Ishikawa (cell line): ENCODE measurements at regions not wholly inside any gene's neighbourhood (a gene's known extent, or its start where the extent isn't known, plus 50 kb on each side); places are given as distances from the start of the nearest gene placed in this dataset.

Source experiments
- EP300 ChIP-seq: IDR thresholded peaks from 2 replicates; pipeline ENCODE4 v1.6.1; 2012; ENCODE audit warnings: borderline replicate concordance
- FOXM1 ChIP-seq: IDR thresholded peaks from 2 replicates; pipeline ENCODE4 v1.6.1; 2012; ENCODE audit warnings: low read depth, borderline replicate concordance
- MAX ChIP-seq: IDR thresholded peaks from 2 replicates; pipeline ENCODE4 v1.6.1; 2012
- RAD21 ChIP-seq: IDR thresholded peaks from 2 replicates; pipeline ENCODE4 v1.6.1; 2012; ENCODE audit warnings: low read depth
- TAF1 ChIP-seq: IDR thresholded peaks from 2 replicates; pipeline ENCODE4 v1.6.1; 2012; ENCODE audit warnings: low read depth, mild to moderate bottlenecking
- TCF12 ChIP-seq: IDR thresholded peaks from 2 replicates; pipeline ENCODE4 v1.6.1; 2012; ENCODE audit warnings: low read depth
- YY1 ChIP-seq: IDR thresholded peaks from 2 replicates; pipeline ENCODE4 v1.6.1; 2012; ENCODE audit warnings: low read depth

- TF ChIP-seq MAX = no peak
- no peak for TF ChIP-seq TCF12
- TF ChIP-seq EP300 = no peak
- no peak for TF ChIP-seq RAD21
- TF ChIP-seq TAF1 = no peak
- TF ChIP-seq YY1 = no peak
- no peak for TF ChIP-seq FOXM1
These were observed 152.6 kb upstream of the FST start for GRCh38 chr5:53327811-53328334.
